Smooth muscle cell (in vitro differentiated cells): ENCODE measurements at regions not wholly inside any gene's neighbourhood (a gene's known extent, or its start where the extent isn't known, plus 50 kb on each side); places are given as distances from the start of the nearest gene placed in this dataset.
"Not testable (repeated sequence)": the region's sequence is repeated elsewhere in the genome, so short reads cannot be mapped to it uniquely, and the experiment has no call there.

ENCODE experiments used
- DNase-seq: peaks from one replicate; lab custom pipeline; 2025; ENCODE audit not compliant: unreplicated experiment; lab: John Stamatoyannopoulos, UW
- H2AFZ ChIP-seq: fragments of 200-600 bp; sonication (generic); 2 replicates; pipeline ENCODE4 v1.6.0; 2016; ENCODE audit warnings: antibody characterized with exemption, low read depth, mild to moderate bottlenecking
- H3F3A ChIP-seq: fragments of 200-600 bp; sonication (generic); 2 replicates; pipeline ENCODE4 v1.6.0; 2017; ENCODE audit warnings: antibody characterized with exemption, low read depth
- H3K27ac ChIP-seq: fragments of 200-600 bp; sonication (generic); 2 replicates; pipeline ENCODE4 v1.5.1; 2016; ENCODE audit warnings: low read depth, mild to moderate bottlenecking
- H3K27me3 ChIP-seq: fragments of 200-600 bp; sonication (generic); 2 replicates; pipeline ENCODE4 v1.6.1; 2016; ENCODE audit warnings: low read depth, mild to moderate bottlenecking
- H3K36me3 ChIP-seq: fragments of 200-600 bp; sonication (generic); 2 replicates; pipeline ENCODE4 v1.5.1; 2016; ENCODE audit warnings: low read depth
- H3K4me1 ChIP-seq: fragments of 200-600 bp; sonication (generic); 2 replicates; pipeline ENCODE4 v1.5.1; 2016; ENCODE audit warnings: low read depth
- H3K4me2 ChIP-seq: fragments of 200-600 bp; sonication (generic); 2 replicates; pipeline ENCODE4 v1.6.0; 2016; ENCODE audit warnings: mild to moderate bottlenecking
- H3K4me3 ChIP-seq: fragments of 200-600 bp; sonication (generic); 2 replicates; pipeline ENCODE4 v1.5.1; 2016; ENCODE audit warnings: mild to moderate bottlenecking
- H3K79me2 ChIP-seq: fragments of 200-600 bp; sonication (generic); 2 replicates; pipeline ENCODE4 v1.6.0; 2016; ENCODE audit warnings: low read depth, mild to moderate bottlenecking
- H3K9ac ChIP-seq: fragments of 200-600 bp; sonication (generic); 2 replicates; pipeline ENCODE4 v1.6.0; 2016; ENCODE audit warnings: low read depth
- H3K9me3 ChIP-seq: fragments of 200-600 bp; sonication (generic); replicated peaks from 2 replicates; pipeline ENCODE4 v1.5.1; 2016; ENCODE audit warnings: low read depth
- H4K20me1 ChIP-seq: fragments of 200-600 bp; sonication (generic); 2 replicates; pipeline ENCODE4 v1.6.0; 2016; ENCODE audit warnings: low read depth
- CTCF ChIP-seq: fragments of 200-600 bp; sonication (generic); IDR thresholded peaks from 2 replicates; pipeline ENCODE4 v1.5.1; 2017; ENCODE audit warnings: borderline replicate concordance, mild to moderate bottlenecking, antibody characterized with exemption; ENCODE audit not compliant: insufficient read depth, poor library complexity, severe bottlenecking
- whole genome bisulfite sequencing: methylation state at CpG from one replicate; pipeline ENCODE4 v1.1.7; 2016; ENCODE audit warnings: low lambda C conversion rate; 5-methylcytosine and 5-hydroxymethylcytosine counted together

- TF ChIP-seq CTCF = no peak
- Histone ChIP-seq H3K36me3 (no peaks in the 10 kb centered on the region), H3K27ac (no peak overlapping the region), H3K79me2 (no peaks in the 10 kb centered on the region), H3F3A (no peaks in the 10 kb centered on the region), H3K27me3 (no peaks in the 10 kb centered on the region), H3K4me1 (no peaks in the 10 kb centered on the region), H2AFZ (no peak overlapping the region), H3K9ac (no peak overlapping the region), H4K20me1 (no peaks in the 10 kb centered on the region), H3K9me3 (no peaks in the 10 kb centered on the region), H3K4me2 (no peak overlapping the region), H3K4me3 (no peak overlapping the region)
- no peak for DNase-seq
- 85% methylated on average over 2 of the region's 2 CpGs for WGBS
Observed at GRCh38 chr7:49613759-49614158, 159.7 kb upstream of the VWC2 start.

- not testable (repeated sequence) for H3K4me3 ChIP-seq, DNase-seq, H3K79me2 ChIP-seq, H3K36me3 ChIP-seq, H3K27me3 ChIP-seq, H3K27ac ChIP-seq, H3K9ac ChIP-seq, H3K4me2 ChIP-seq, H4K20me1 ChIP-seq, H3F3A ChIP-seq, H3K9me3 ChIP-seq, H2AFZ ChIP-seq, H3K4me1 ChIP-seq
- WGBS = 90% methylated on average over 6 of the region's 6 CpGs
Observed at GRCh38 chr7:49614974-49615373, 158.5 kb upstream of the VWC2 start.

- WGBS = 83% methylated on average over 1 of the region's 1 CpG
- Histone ChIP-seq H3F3A (no peaks in the 10 kb centered on the region), H3K4me1 (no peaks in the 10 kb centered on the region), H2AFZ (no peak overlapping the region), H3K9me3 (no peaks in the 10 kb centered on the region), H3K9ac (no peak overlapping the region), H3K27ac (no peak overlapping the region), H3K79me2 (no peaks in the 10 kb centered on the region), H4K20me1 (no peaks in the 10 kb centered on the region), H3K27me3 (no peaks in the 10 kb centered on the region), H3K36me3 (no peaks in the 10 kb centered on the region), H3K4me2 (no peak overlapping the region), H3K4me3 (no peak overlapping the region)
- no peak for TF ChIP-seq CTCF
- DNase-seq = no peak
Observed at GRCh38 chr7:49618028-49618427, 155.4 kb upstream of the VWC2 start.

- Histone ChIP-seq H3K27me3 (no peaks in the 10 kb centered on the region), H3K4me3 (no peak overlapping the region), H3K4me1 (no peaks in the 10 kb centered on the region), H3F3A (no peaks in the 10 kb centered on the region), H4K20me1 (no peaks in the 10 kb centered on the region), H2AFZ (no peak overlapping the region), H3K9me3 (no peaks in the 10 kb centered on the region), H3K4me2 (no peak overlapping the region), H3K27ac (no peak overlapping the region), H3K79me2 (no peaks in the 10 kb centered on the region), H3K9ac (no peak overlapping the region), H3K36me3 (no peaks in the 10 kb centered on the region)
- WGBS = 49% methylated on average over 3 of the region's 3 CpGs
- no peak for DNase-seq
- TF ChIP-seq CTCF = no peak
Observed at GRCh38 chr7:49623943-49624342, 149.5 kb upstream of the VWC2 start.
